GM23338 (cell line): ENCODE measurements at regions not wholly inside any gene's neighbourhood (a gene's known extent, or its start where the extent isn't known, plus 50 kb on each side); places are given as distances from the start of the nearest gene placed in this dataset.
A peak's percentile ranks its signal among the peaks of the same experiment; 100 is the strongest.

Source experiments
- ATAC-seq: fragments of 200-7000 bp; cut with Tn5 transposase; 3 replicates; pipeline ENCODE4 v1.9.1; 2020
- DNase-seq: peaks from one replicate; pipeline ENCODE4 v3.0.0-alpha.2; 2015; ENCODE audit warnings: low spot score
- H2AFZ ChIP-seq: fragments of 200-600 bp; sonication (generic); 2 replicates; pipeline ENCODE4 v1.8.0; 2016; ENCODE audit warnings: antibody characterized with exemption, mild to moderate bottlenecking, moderate library complexity
- H3F3A ChIP-seq: fragments of 200-600 bp; sonication (generic); replicated peaks from 2 replicates; pipeline ENCODE4 v1.8.0; 2017; ENCODE audit warnings: antibody characterized with exemption, mixed run types, low read depth
- H3K27ac ChIP-seq: fragments of 200-600 bp; sonication (generic); 2 replicates; pipeline ENCODE4 v1.6.1; 2016; ENCODE audit warnings: low read depth
- H3K27me3 ChIP-seq: fragments of 200-600 bp; sonication (generic); 2 replicates; pipeline ENCODE4 v1.8.0; 2016; ENCODE audit warnings: mild to moderate bottlenecking, mixed run types, moderate library complexity; ENCODE audit not compliant: insufficient read depth
- H3K36me3 ChIP-seq: fragments of 200-600 bp; sonication (generic); 2 replicates; pipeline ENCODE4 v1.8.0; 2016; ENCODE audit warnings: mild to moderate bottlenecking; ENCODE audit not compliant: insufficient read depth
- H3K4me1 ChIP-seq: fragments of 200-600 bp; sonication (generic); 2 replicates; pipeline ENCODE4 v1.8.0; 2016; ENCODE audit warnings: mild to moderate bottlenecking, moderate library complexity; ENCODE audit not compliant: insufficient read depth
- H3K4me2 ChIP-seq: fragments of 200-600 bp; sonication (generic); 2 replicates; pipeline ENCODE4 v1.7.1; 2017; ENCODE audit warnings: mixed run types
- H3K4me3 ChIP-seq: fragments of 200-600 bp; sonication (generic); 2 replicates; pipeline ENCODE4 v1.6.1; 2016; ENCODE audit warnings: mixed run types
- H3K79me2 ChIP-seq: fragments of 200-600 bp; sonication (generic); replicated peaks from 2 replicates; pipeline ENCODE4 v1.8.0; 2017; ENCODE audit warnings: mild to moderate bottlenecking; ENCODE audit not compliant: insufficient read depth
- H3K9me2 ChIP-seq: fragments of 200-600 bp; sonication (generic); 2 replicates; pipeline ENCODE4 v1.8.0; 2017; ENCODE audit not compliant: insufficient read depth
- H4K20me1 ChIP-seq: fragments of 200-600 bp; sonication (generic); replicated peaks from 2 replicates; pipeline ENCODE4 v1.8.0; 2017; ENCODE audit warnings: mild to moderate bottlenecking; ENCODE audit not compliant: insufficient read depth
- H3K27ac Mint-ChIP-seq: 2 replicates; pipeline ENCODE4 v1.8.0; 2020; ENCODE audit warnings: inconsistent platforms, mild to moderate bottlenecking, moderate library complexity, mixed read lengths
- H3K27me3 Mint-ChIP-seq: 3 replicates; pipeline ENCODE4 v1.8.0; 2022; ENCODE audit warnings: low read depth, mild to moderate bottlenecking, moderate library complexity, mixed read lengths, inconsistent platforms; ENCODE audit not compliant: insufficient read depth, poor library complexity
- H3K36me3 Mint-ChIP-seq: 3 replicates; pipeline ENCODE4 v1.8.0; 2021; ENCODE audit warnings: low read depth, mild to moderate bottlenecking, inconsistent platforms, moderate library complexity, mixed read lengths
- H3K4me1 Mint-ChIP-seq: 3 replicates; pipeline ENCODE4 v1.8.0; 2020; ENCODE audit warnings: mild to moderate bottlenecking, inconsistent platforms, mixed read lengths
- H3K4me3 Mint-ChIP-seq: 3 replicates; pipeline ENCODE4 v1.8.0; 2021; ENCODE audit warnings: moderate library complexity, mild to moderate bottlenecking, inconsistent platforms, mixed read lengths
- H3K9me3 Mint-ChIP-seq: 3 replicates; pipeline ENCODE4 v1.8.0; 2020; ENCODE audit warnings: moderate library complexity, mild to moderate bottlenecking, inconsistent platforms, mixed read lengths
- CREB1 ChIP-seq: fragments of 250-450 bp; sonication (Bioruptor Pico); IDR thresholded peaks from 2 replicates; pipeline ENCODE4 v1.5.0; 2020; ENCODE audit warnings: low read depth, mild to moderate bottlenecking, moderate library complexity
- ETS1 ChIP-seq: IDR thresholded peaks from 2 replicates; pipeline ENCODE4 v1.6.1; 2016; ENCODE audit warnings: antibody characterized with exemption
- EZH2 ChIP-seq: fragments of 200-600 bp; sonication (generic); IDR thresholded peaks from one replicate; pipeline ENCODE4 v1.8.0; 2017; ENCODE audit warnings: antibody characterized with exemption, mild to moderate bottlenecking, low read depth; ENCODE audit not compliant: unreplicated experiment
- EZH2phosphoT487 ChIP-seq: fragments of 200-600 bp; sonication (generic); IDR thresholded peaks from one replicate; pipeline ENCODE4 v1.8.1; 2018; ENCODE audit warnings: antibody characterized with exemption; ENCODE audit not compliant: unreplicated experiment
- JUNB ChIP-seq: IDR thresholded peaks from one replicate; pipeline ENCODE4 v1.6.1; 2016; ENCODE audit warnings: antibody characterized with exemption; ENCODE audit not compliant: unreplicated experiment
- NANOG ChIP-seq: IDR thresholded peaks from 2 replicates; pipeline ENCODE4 v1.6.1; 2016; ENCODE audit warnings: antibody characterized with exemption, borderline replicate concordance
- POLR2AphosphoS5 ChIP-seq: IDR thresholded peaks from 2 replicates; pipeline ENCODE4 v1.6.1; 2016; ENCODE audit warnings: antibody characterized with exemption, low read depth
- STAT1 ChIP-seq: IDR thresholded peaks from one replicate; pipeline ENCODE4 v1.6.1; 2016; ENCODE audit warnings: antibody characterized with exemption; ENCODE audit not compliant: unreplicated experiment
- ZNF114 ChIP-seq: fragments of 250-450 bp; sonication (Bioruptor Pico); IDR thresholded peaks from 2 replicates; pipeline ENCODE4 v1.5.0; 2020; ENCODE audit warnings: mild to moderate bottlenecking, moderate library complexity
- ZNF331 ChIP-seq: fragments of 250-450 bp; sonication (Bioruptor Pico); IDR thresholded peaks from 2 replicates; pipeline ENCODE4 v1.5.0; 2020; ENCODE audit warnings: low read depth, mild to moderate bottlenecking, moderate library complexity
- ZNF462 ChIP-seq: fragments of 250-450 bp; sonication (Bioruptor Pico); IDR thresholded peaks from 2 replicates; pipeline ENCODE4 v1.5.0; 2020; ENCODE audit warnings: mild to moderate bottlenecking, moderate library complexity
- TF ChIP-seq, protein P1 (sequence below): IDR thresholded peaks from one replicate; pipeline ENCODE4 v1.6.1; 2018; ENCODE audit warnings: antibody characterized with exemption; ENCODE audit not compliant: unreplicated experiment
- TF ChIP-seq, protein P2 (sequence below), 2 experiments: fragments of 200-600 bp in 1 of 2; sonication (generic) in 1 of 2; conservative IDR thresholded peaks; 2 replicates each; pipeline versions ENCODE4 v1.5.1 to v1.6.1; 2016 to 2017; ENCODE audit warnings: antibody characterized with exemption in 2 of 2, low read depth in 2 of 2, mild to moderate bottlenecking in 2 of 2, moderate library complexity in 1 of 2

DNA sequence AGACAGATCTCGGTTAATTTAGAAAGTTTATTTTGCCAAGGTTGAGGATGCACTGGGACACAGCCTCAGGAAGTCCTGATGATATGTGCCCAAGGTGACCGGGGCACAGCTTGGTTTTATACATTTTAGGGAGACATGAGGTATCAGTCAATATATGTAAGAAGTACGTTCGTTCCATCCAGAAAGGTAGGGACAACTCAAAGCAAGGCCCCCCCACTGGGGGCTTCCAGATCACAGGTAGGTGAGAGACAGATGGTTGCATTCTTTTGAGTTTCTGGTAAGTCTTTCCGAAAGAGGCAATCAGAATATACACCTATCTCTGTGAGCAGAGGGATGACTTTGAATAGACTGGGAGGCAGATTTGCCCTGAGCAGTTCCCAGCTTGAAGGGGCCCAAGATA lies 60.4 kb upstream of the VTCN1 start:
- Histone ChIP-seq H3K4me2 (no peak overlapping the region; the same call in 1 of the 2 replicates), H3K4me1 (peaks cover 32% of the 10 kb centered on the region), H3K36me3 (no peaks in the 10 kb centered on the region), H3K27me3 (no peaks in the 10 kb centered on the region), H3K79me2 (no peaks in the 10 kb centered on the region), H3F3A (no peaks in the 10 kb centered on the region), H4K20me1 (no peaks in the 10 kb centered on the region), H3K4me3 (no peak overlapping the region), H3K27ac (peak overlapping the region; percentile 85), H3K9me2 (peaks cover 10% of the 10 kb centered on the region), H2AFZ (no peak overlapping the region)
- Mint-ChIP-seq H3K9me3 (peaks cover 28% of the 10 kb centered on the region), H3K27me3 (peaks cover 15% of the 10 kb centered on the region), H3K27ac (no peak overlapping the region), H3K4me3 (no peak overlapping the region), H3K4me1 (peaks cover 45% of the 10 kb centered on the region), H3K36me3 (peaks cover 20% of the 10 kb centered on the region; the same call in 2 of the 3 replicates)
- ATAC-seq (no peak), DNase-seq (no peak)
- TF ChIP-seq, protein P1, sequence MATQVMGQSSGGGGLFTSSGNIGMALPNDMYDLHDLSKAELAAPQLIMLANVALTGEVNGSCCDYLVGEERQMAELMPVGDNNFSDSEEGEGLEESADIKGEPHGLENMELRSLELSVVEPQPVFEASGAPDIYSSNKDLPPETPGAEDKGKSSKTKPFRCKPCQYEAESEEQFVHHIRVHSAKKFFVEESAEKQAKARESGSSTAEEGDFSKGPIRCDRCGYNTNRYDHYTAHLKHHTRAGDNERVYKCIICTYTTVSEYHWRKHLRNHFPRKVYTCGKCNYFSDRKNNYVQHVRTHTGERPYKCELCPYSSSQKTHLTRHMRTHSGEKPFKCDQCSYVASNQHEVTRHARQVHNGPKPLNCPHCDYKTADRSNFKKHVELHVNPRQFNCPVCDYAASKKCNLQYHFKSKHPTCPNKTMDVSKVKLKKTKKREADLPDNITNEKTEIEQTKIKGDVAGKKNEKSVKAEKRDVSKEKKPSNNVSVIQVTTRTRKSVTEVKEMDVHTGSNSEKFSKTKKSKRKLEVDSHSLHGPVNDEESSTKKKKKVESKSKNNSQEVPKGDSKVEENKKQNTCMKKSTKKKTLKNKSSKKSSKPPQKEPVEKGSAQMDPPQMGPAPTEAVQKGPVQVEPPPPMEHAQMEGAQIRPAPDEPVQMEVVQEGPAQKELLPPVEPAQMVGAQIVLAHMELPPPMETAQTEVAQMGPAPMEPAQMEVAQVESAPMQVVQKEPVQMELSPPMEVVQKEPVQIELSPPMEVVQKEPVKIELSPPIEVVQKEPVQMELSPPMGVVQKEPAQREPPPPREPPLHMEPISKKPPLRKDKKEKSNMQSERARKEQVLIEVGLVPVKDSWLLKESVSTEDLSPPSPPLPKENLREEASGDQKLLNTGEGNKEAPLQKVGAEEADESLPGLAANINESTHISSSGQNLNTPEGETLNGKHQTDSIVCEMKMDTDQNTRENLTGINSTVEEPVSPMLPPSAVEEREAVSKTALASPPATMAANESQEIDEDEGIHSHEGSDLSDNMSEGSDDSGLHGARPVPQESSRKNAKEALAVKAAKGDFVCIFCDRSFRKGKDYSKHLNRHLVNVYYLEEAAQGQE: no peak
- TF ChIP-seq, protein P2, sequence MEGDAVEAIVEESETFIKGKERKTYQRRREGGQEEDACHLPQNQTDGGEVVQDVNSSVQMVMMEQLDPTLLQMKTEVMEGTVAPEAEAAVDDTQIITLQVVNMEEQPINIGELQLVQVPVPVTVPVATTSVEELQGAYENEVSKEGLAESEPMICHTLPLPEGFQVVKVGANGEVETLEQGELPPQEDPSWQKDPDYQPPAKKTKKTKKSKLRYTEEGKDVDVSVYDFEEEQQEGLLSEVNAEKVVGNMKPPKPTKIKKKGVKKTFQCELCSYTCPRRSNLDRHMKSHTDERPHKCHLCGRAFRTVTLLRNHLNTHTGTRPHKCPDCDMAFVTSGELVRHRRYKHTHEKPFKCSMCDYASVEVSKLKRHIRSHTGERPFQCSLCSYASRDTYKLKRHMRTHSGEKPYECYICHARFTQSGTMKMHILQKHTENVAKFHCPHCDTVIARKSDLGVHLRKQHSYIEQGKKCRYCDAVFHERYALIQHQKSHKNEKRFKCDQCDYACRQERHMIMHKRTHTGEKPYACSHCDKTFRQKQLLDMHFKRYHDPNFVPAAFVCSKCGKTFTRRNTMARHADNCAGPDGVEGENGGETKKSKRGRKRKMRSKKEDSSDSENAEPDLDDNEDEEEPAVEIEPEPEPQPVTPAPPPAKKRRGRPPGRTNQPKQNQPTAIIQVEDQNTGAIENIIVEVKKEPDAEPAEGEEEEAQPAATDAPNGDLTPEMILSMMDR (conservative IDR thresholded peaks at IDR 0.05; ENCODE audit: low read depth in 2 of 2): no peak
- TF ChIP-seq POLR2AphosphoS5 (no peak), CREB1 (CRISPR knock-in tag) (no peak), NANOG (no peak), ZNF331 (CRISPR knock-in tag) (no peak), ETS1 (no peak), EZH2 (no peak), JUNB (no peak), ZNF462 (CRISPR knock-in tag) (no peak), ZNF114 (CRISPR knock-in tag) (no peak), STAT1 (no peak), EZH2phosphoT487 (no peak)
